HepG2 (cell line): ENCODE measurements at regions not wholly inside any gene's neighbourhood (a gene's known extent, or its start where the extent isn't known, plus 50 kb on each side); places are given as distances from the start of the nearest gene placed in this dataset.

ENCODE experiments used
- AKAP8 ChIP-seq: sonication (generic); formaldehyde crosslinking; IDR thresholded peaks from 2 replicates; pipeline ENCODE4 v1.5.1; 2020; ENCODE audit warnings: mild to moderate bottlenecking, missing genetic modification reagents
- ATRX ChIP-seq: sonication (generic); formaldehyde crosslinking; IDR thresholded peaks from 2 replicates; pipeline ENCODE4 v1.4.0; 2020; ENCODE audit warnings: missing genetic modification reagents, borderline replicate concordance
- BRF2 ChIP-seq: sonication (generic); formaldehyde crosslinking; IDR thresholded peaks from 2 replicates; pipeline ENCODE4 v1.8.1; 2022; ENCODE audit warnings: mild to moderate bottlenecking, missing genetic modification reagents
- E2F5 ChIP-seq: sonication (generic); formaldehyde crosslinking; conservative IDR thresholded peaks from 2 replicates; pipeline ENCODE4 v1.4.0; 2020; ENCODE audit warnings: missing genetic modification reagents
- HDAC1 ChIP-seq: sonication (generic); formaldehyde crosslinking; IDR thresholded peaks from 2 replicates; pipeline ENCODE4 v1.5.1; 2020; ENCODE audit warnings: mild to moderate bottlenecking, missing genetic modification reagents
- HNRNPUL1 ChIP-seq: fragments of 200-400 bp; formaldehyde crosslinking; IDR thresholded peaks from 2 replicates; pipeline ENCODE4 v1.6.1; 2017; ENCODE audit warnings: low read depth, mild to moderate bottlenecking, low read length, moderate library complexity
- HOXD1 ChIP-seq: sonication (generic); formaldehyde crosslinking; IDR thresholded peaks from 2 replicates; pipeline ENCODE4 v1.5.0; 2020; ENCODE audit warnings: missing genetic modification reagents
- MTF2 ChIP-seq: sonication (generic); formaldehyde crosslinking; IDR thresholded peaks from 2 replicates; pipeline ENCODE4 v1.5.0; 2020; ENCODE audit warnings: missing genetic modification reagents, borderline replicate concordance
- NFYC ChIP-seq: IDR thresholded peaks from 2 replicates; pipeline ENCODE4 v1.6.1; 2016; ENCODE audit warnings: missing genetic modification reagents, missing compliant biosample characterization
- PHF8 ChIP-seq: sonication (generic); formaldehyde crosslinking; IDR thresholded peaks from 2 replicates; pipeline ENCODE4 v1.5.0; 2020; ENCODE audit warnings: missing genetic modification reagents
- POLR2AphosphoS2 ChIP-seq: IDR thresholded peaks from 2 replicates; pipeline ENCODE4 v1.6.1; 2011; ENCODE audit warnings: low read depth, low read length, improper control_type of control experiment
- PPARG ChIP-seq: conservative IDR thresholded peaks from 2 replicates; pipeline ENCODE4 v1.6.1; 2016; ENCODE audit warnings: missing biosample characterization, missing genetic modification reagents
- RXRB ChIP-seq: IDR thresholded peaks from 2 replicates; pipeline ENCODE4 v1.6.1; 2016; ENCODE audit warnings: borderline replicate concordance, missing genetic modification reagents, missing compliant biosample characterization
- THAP11 ChIP-seq: IDR thresholded peaks from 2 replicates; pipeline ENCODE4 v1.6.1; 2016; ENCODE audit warnings: missing biosample characterization, missing genetic modification reagents
- TIGD3 ChIP-seq: sonication (generic); formaldehyde crosslinking; IDR thresholded peaks from 2 replicates; pipeline ENCODE4 v1.5.1; 2020; ENCODE audit warnings: mild to moderate bottlenecking, missing genetic modification reagents, borderline replicate concordance
- WIZ ChIP-seq: sonication (generic); formaldehyde crosslinking; IDR thresholded peaks from 2 replicates; pipeline ENCODE4 v1.5.1; 2020; ENCODE audit warnings: mild to moderate bottlenecking, missing genetic modification reagents
- ZNF619 ChIP-seq: sonication (generic); formaldehyde crosslinking; IDR thresholded peaks from 2 replicates; pipeline ENCODE4 v1.4.0; 2020; ENCODE audit warnings: mild to moderate bottlenecking, missing genetic modification reagents
- TF ChIP-seq, protein P1 (sequence below): fragments of 450-650 bp; IDR thresholded peaks from 2 replicates; pipeline ENCODE4 v1.6.1; 2016
- TF ChIP-seq, protein P2 (sequence below): sonication (generic); formaldehyde crosslinking; IDR thresholded peaks from 2 replicates; pipeline ENCODE4 v1.8.1; 2023; ENCODE audit warnings: missing genetic modification reagents, inconsistent platforms, borderline replicate concordance
- TF ChIP-seq, protein P3 (sequence below): IDR thresholded peaks from 2 replicates; pipeline ENCODE4 v1.6.1; 2012; ENCODE audit warnings: low read depth, low read length, improper control_type of control experiment

DNA sequence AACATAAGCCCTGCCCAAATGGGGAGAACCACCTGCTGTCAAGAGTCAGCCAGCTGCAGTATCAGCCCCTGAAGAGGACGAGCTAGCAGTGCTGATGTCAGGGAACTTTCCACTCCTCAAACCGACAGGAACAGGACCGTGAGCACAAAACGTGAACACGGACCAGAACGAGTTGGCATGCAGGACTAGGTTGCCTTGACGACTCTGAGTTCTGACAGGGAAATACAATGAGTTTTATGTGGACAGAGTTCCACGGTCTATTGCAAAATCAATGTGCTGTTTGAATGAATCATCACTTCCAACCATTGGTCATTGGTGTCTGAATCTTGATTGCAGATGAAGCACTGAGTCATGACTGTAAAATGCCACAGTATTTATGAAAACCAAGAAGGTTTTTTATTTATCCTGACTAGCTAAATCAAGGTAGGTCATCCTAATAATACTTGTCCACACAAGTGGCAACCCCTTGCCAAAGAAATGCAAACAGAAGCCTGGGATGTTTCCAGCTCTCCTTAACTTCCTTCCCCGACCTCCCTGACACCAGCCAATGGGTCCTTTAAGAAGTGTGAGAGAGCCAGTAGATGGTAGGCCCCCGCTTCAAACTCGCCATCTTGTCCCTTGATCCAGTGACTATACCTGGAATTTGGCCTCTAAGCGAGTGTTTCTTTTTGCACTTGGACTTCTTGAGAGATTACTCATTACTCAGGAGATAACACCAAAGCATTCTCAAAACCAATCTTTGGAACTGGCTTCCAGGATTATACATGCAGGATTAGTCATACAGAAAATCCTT lies 119.6 kb downstream of the ASB7 start (continued):
- TF ChIP-seq TIGD3 (CRISPR knock-in tag), result no peak
- TF ChIP-seq NFYC (CRISPR knock-in tag), result peak; percentile 46
- TF ChIP-seq, protein P1, sequence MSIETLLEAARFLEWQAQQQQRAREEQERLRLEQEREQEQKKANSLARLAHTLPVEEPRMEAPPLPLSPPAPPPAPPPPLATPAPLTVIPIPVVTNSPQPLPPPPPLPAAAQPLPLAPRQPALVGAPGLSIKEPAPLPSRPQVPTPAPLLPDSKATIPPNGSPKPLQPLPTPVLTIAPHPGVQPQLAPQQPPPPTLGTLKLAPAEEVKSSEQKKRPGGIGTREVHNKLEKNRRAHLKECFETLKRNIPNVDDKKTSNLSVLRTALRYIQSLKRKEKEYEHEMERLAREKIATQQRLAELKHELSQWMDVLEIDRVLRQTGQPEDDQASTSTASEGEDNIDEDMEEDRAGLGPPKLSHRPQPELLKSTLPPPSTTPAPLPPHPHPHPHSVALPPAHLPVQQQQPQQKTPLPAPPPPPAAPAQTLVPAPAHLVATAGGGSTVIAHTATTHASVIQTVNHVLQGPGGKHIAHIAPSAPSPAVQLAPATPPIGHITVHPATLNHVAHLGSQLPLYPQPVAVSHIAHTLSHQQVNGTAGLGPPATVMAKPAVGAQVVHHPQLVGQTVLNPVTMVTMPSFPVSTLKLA, result 0 out of 2 replicates have a peak, but pooled peaks have one; percentile 5
- peak; percentile 63; the same call in 1 of the 2 replicates for TF ChIP-seq RXRB (CRISPR knock-in tag)
- no peak for TF ChIP-seq ZNF619 (CRISPR knock-in tag)
- TF ChIP-seq POLR2AphosphoS2, result no peak
- peak; percentile 37 for TF ChIP-seq THAP11 (CRISPR knock-in tag)
- no peak for TF ChIP-seq BRF2 (CRISPR knock-in tag)
- TF ChIP-seq, protein P2, sequence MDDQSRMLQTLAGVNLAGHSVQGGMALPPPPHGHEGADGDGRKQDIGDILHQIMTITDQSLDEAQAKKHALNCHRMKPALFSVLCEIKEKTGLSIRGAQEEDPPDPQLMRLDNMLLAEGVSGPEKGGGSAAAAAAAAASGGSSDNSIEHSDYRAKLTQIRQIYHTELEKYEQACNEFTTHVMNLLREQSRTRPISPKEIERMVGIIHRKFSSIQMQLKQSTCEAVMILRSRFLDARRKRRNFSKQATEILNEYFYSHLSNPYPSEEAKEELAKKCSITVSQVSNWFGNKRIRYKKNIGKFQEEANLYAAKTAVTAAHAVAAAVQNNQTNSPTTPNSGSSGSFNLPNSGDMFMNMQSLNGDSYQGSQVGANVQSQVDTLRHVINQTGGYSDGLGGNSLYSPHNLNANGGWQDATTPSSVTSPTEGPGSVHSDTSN, result no peak
- TF ChIP-seq MTF2 (CRISPR knock-in tag), result no peak
- no peak for TF ChIP-seq AKAP8
- no peak for TF ChIP-seq ATRX (CRISPR knock-in tag)
- no peak for TF ChIP-seq HNRNPUL1
- no peak for TF ChIP-seq WIZ (CRISPR knock-in tag)
- TF ChIP-seq PPARG (CRISPR knock-in tag), result no peak
- no peak for TF ChIP-seq E2F5 (CRISPR knock-in tag)
- TF ChIP-seq HOXD1 (CRISPR knock-in tag), result no peak
- no peak for TF ChIP-seq PHF8 (CRISPR knock-in tag)
- no peak for TF ChIP-seq HDAC1
- TF ChIP-seq, protein P3, sequence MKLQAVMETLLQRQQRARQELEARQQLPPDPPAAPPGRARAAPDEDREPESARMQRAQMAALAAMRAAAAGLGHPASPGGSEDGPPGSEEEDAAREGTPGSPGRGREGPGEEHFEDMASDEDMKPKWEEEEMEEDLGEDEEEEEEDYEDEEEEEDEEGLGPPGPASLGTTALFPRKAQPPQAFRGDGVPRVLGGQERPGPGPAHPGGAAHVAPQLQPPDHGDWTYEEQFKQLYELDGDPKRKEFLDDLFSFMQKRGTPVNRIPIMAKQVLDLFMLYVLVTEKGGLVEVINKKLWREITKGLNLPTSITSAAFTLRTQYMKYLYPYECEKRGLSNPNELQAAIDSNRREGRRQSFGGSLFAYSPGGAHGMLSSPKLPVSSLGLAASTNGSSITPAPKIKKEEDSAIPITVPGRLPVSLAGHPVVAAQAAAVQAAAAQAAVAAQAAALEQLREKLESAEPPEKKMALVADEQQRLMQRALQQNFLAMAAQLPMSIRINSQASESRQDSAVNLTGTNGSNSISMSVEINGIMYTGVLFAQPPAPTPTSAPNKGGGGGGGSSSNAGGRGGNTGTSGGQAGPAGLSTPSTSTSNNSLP, result peak; percentile 94
